ENCODE measurements at regions not wholly inside any gene's neighbourhood (a gene's known extent, or its start where the extent isn't known, plus 50 kb on each side); places are given as distances from the start of the nearest gene placed in this dataset.

GRCh38 chr4:34035225-34035624 lies 2209.1 kb downstream of the ARAP2 start:
- no peaks in the 10 kb centered on the region for H3K4me1 ChIP-seq (ENCODE audit: control insufficient read depth in 1 of 2, insufficient read depth in 2 of 2, low read length in 2 of 2)
- H3K27ac ChIP-seq (ENCODE audit: low read depth, low read length), result no peak overlapping the region
- no peak for DNase-seq (ENCODE audit: low read depth, low spot score)
- H3K4me3 ChIP-seq (replicated peaks in 1 of 2; ENCODE audit: low read depth in 1 of 2, low read length in 2 of 2), result no peak overlapping the region
- no peaks in the 10 kb centered on the region for H4K20me1 ChIP-seq (ENCODE audit: insufficient read depth)
- CTCF ChIA-PET, result no interaction called here
- RAD21 ChIA-PET (ENCODE audit: low non-redundant PET in 1 of 2, low total read pairs in 2 of 2, uncharacterized antibody in 2 of 2, unreplicated experiment in 2 of 2), result no interaction called here
- H3K4me2 ChIP-seq (ENCODE audit: low read length), result no peak overlapping the region
- no peaks in the 10 kb centered on the region for H3K36me3 ChIP-seq (ENCODE audit: control insufficient read depth in 1 of 2, insufficient read depth in 2 of 2, low read length in 2 of 2)
- no peaks in the 10 kb centered on the region for H3K9me2 ChIP-seq (ENCODE audit: insufficient read depth)
- no peak for ATAC-seq
- no peaks in the 10 kb centered on the region for H3K27me3 ChIP-seq (ENCODE audit: insufficient read depth, low read length)
- intact Hi-C loops (cut with micrococcal nuclease), result no loop called here
- H3K79me2 ChIP-seq (ENCODE audit: insufficient read depth, low read length), result no peaks in the 10 kb centered on the region
- BruUV-seq (replicated peaks), result no TSS peak
- no peaks in the 10 kb centered on the region for H3K9me3 ChIP-seq (ENCODE audit: control insufficient read depth in 1 of 2, insufficient read depth in 1 of 2, low read depth in 1 of 2, low read length in 2 of 2)
- H3K9ac ChIP-seq (ENCODE audit: low read length), result no peak overlapping the region
- TF ChIP-seq RAD21 (IDR thresholded peaks at IDR 0.05; ENCODE audit: low read depth) (no peak), CTCF (IDR thresholded peaks at IDR 0.05 in 2 of 3, conservative IDR thresholded peaks at IDR 0.05 in 1 of 3; ENCODE audit: borderline replicate concordance in 1 of 3, insufficient read depth in 1 of 3, low read depth in 2 of 3, low read length in 2 of 3) (no peak), SIN3A (IDR thresholded peaks at IDR 0.05; ENCODE audit: low read depth) (no peak), ZFX (IDR thresholded peaks at IDR 0.05) (no peak), SP1 (IDR thresholded peaks at IDR 0.05; ENCODE audit: low read depth) (no peak), YY1 (IDR thresholded peaks at IDR 0.05; ENCODE audit: extremely low read depth, insufficient replicate concordance, low read depth, low read length) (no peak), MAX (IDR thresholded peaks at IDR 0.05) (no peak), EZH2 (IDR thresholded peaks at IDR 0.05) (no peak), POLR2A (IDR thresholded peaks at IDR 0.05; ENCODE audit: borderline replicate concordance, extremely low read depth, insufficient read depth, insufficient read length) (no peak), ZBTB33 (IDR thresholded peaks at IDR 0.05; ENCODE audit: extremely low read depth, insufficient replicate concordance, low read length) (no peak), EGR1 (IDR thresholded peaks at IDR 0.05; ENCODE audit: low read depth) (no peak), POLR2AphosphoS5 (IDR thresholded peaks at IDR 0.05; ENCODE audit: low read depth, low read length) (no peak), FOSL1 (IDR thresholded peaks at IDR 0.05; ENCODE audit: low read depth) (no peak), ATF3 (IDR thresholded peaks at IDR 0.05) (no peak), SRF (IDR thresholded peaks at IDR 0.05; ENCODE audit: low read depth) (no peak)
- H2AFZ ChIP-seq (ENCODE audit: low read depth, low read length, poor library complexity, severe bottlenecking), result no peak overlapping the region
- POLR2A ChIA-PET, result no interaction called here

Data from HCT116 (cell line).